Neural progenitor cell (in vitro differentiated cells): ENCODE measurements at regions not wholly inside any gene's neighbourhood (a gene's known extent, or its start where the extent isn't known, plus 50 kb on each side); places are given as distances from the start of the nearest gene placed in this dataset.
A peak's percentile ranks its signal among the peaks of the same experiment; 100 is the strongest.

ENCODE experiments used
- DNase-seq: peaks from one replicate; pipeline ENCODE4 v3.0.0-alpha.2; 2016; ENCODE audit warnings: low spot score
- H2AFZ ChIP-seq: fragments of 200-600 bp; sonication (generic); replicated peaks from 2 replicates; pipeline ENCODE4 v1.6.1; 2016; ENCODE audit warnings: antibody characterized with exemption
- H3F3A ChIP-seq: fragments of 200-600 bp; sonication (generic); 2 replicates; pipeline ENCODE4 v1.6.1; 2016; ENCODE audit warnings: antibody characterized with exemption, low read depth
- H3K27ac ChIP-seq: fragments of 200-600 bp; sonication (generic); 2 replicates; pipeline ENCODE4 v1.5.1; 2016; ENCODE audit warnings: mild to moderate bottlenecking
- H3K27me3 ChIP-seq: fragments of 200-600 bp; sonication (generic); 2 replicates; pipeline ENCODE4 v1.6.1; 2016; ENCODE audit warnings: mild to moderate bottlenecking, moderate library complexity
- H3K36me3 ChIP-seq: fragments of 200-600 bp; sonication (generic); 2 replicates; pipeline ENCODE4 v1.5.1; 2016
- H3K4me1 ChIP-seq: fragments of 200-600 bp; sonication (generic); 2 replicates; pipeline ENCODE4 v1.6.1; 2016; ENCODE audit warnings: mixed run types
- H3K4me2 ChIP-seq: fragments of 200-600 bp; sonication (generic); 2 replicates; pipeline ENCODE4 v1.6.1; 2016
- H3K4me3 ChIP-seq: fragments of 200-600 bp; sonication (generic); 2 replicates; pipeline ENCODE4 v1.5.1; 2016
- H3K79me2 ChIP-seq: fragments of 200-600 bp; sonication (generic); 2 replicates; pipeline ENCODE4 v1.6.1; 2016; ENCODE audit warnings: low read depth
- H3K9ac ChIP-seq: fragments of 200-600 bp; sonication (generic); 2 replicates; pipeline ENCODE4 v1.6.1; 2016
- H3K9me3 ChIP-seq: fragments of 200-600 bp; sonication (generic); 2 replicates; pipeline ENCODE4 v1.5.1; 2016; ENCODE audit warnings: low read depth
- H4K20me1 ChIP-seq: fragments of 200-600 bp; sonication (generic); 2 replicates; pipeline ENCODE4 v1.6.1; 2016; ENCODE audit warnings: low read depth
- H3K27ac Mint-ChIP-seq: 3 replicates; pipeline ENCODE4 v1.8.0; 2021; ENCODE audit warnings: mixed read lengths
- H3K27me3 Mint-ChIP-seq: 2 replicates; pipeline ENCODE4 v1.8.0; 2022; ENCODE audit warnings: low read depth, mild to moderate bottlenecking, inconsistent platforms, moderate library complexity, mixed read lengths; ENCODE audit not compliant: insufficient read depth
- H3K36me3 Mint-ChIP-seq: 3 replicates; pipeline ENCODE4 v1.8.0; 2021; ENCODE audit warnings: mixed read lengths
- H3K4me1 Mint-ChIP-seq: 3 replicates; pipeline ENCODE4 v1.8.0; 2021; ENCODE audit warnings: mixed read lengths
- H3K4me3 Mint-ChIP-seq: 3 replicates; pipeline ENCODE4 v1.8.0; 2021; ENCODE audit warnings: mild to moderate bottlenecking, moderate library complexity, mixed read lengths
- H3K9me3 Mint-ChIP-seq: 3 replicates; pipeline ENCODE4 v1.8.0; 2020; ENCODE audit warnings: mixed read lengths
- EZH2 ChIP-seq: fragments of 200-600 bp; sonication (generic); IDR thresholded peaks from 2 replicates; pipeline ENCODE4 v1.6.1; 2017; ENCODE audit warnings: antibody characterized with exemption, mild to moderate bottlenecking, moderate library complexity
- EZH2phosphoT487 ChIP-seq: fragments of 200-600 bp; sonication (generic); IDR thresholded peaks from 2 replicates; pipeline ENCODE4 v1.6.1; 2017; ENCODE audit warnings: antibody characterized with exemption
- TF ChIP-seq, protein P1 (sequence below): fragments of 200-600 bp; sonication (generic); IDR thresholded peaks from 2 replicates; pipeline ENCODE4 v1.5.1; 2017; ENCODE audit warnings: antibody characterized with exemption, mild to moderate bottlenecking

DNA sequence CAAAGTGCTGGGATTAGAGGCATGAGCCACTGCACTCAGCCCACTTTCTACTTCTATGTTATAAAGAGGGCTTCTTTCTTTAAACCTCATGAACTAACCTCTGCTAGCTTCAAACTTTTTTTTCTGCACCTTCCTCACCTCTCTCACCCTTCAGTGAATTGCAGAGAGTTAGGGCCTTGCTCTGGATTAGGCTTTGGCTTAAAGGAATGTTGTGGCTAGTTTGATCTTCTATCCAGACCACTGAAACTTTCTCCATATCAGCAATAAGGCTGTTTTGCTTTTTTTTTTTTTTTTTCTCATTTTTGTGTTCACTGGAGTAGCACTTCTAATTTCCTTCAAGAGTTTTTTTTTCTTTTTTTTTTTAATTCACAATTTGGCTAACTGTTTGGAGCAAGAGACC, 216.4 kb upstream of the MAP3K1 start:
- no peaks in the 10 kb centered on the region for H3K36me3 Mint-ChIP-seq
- TF ChIP-seq, protein P1, sequence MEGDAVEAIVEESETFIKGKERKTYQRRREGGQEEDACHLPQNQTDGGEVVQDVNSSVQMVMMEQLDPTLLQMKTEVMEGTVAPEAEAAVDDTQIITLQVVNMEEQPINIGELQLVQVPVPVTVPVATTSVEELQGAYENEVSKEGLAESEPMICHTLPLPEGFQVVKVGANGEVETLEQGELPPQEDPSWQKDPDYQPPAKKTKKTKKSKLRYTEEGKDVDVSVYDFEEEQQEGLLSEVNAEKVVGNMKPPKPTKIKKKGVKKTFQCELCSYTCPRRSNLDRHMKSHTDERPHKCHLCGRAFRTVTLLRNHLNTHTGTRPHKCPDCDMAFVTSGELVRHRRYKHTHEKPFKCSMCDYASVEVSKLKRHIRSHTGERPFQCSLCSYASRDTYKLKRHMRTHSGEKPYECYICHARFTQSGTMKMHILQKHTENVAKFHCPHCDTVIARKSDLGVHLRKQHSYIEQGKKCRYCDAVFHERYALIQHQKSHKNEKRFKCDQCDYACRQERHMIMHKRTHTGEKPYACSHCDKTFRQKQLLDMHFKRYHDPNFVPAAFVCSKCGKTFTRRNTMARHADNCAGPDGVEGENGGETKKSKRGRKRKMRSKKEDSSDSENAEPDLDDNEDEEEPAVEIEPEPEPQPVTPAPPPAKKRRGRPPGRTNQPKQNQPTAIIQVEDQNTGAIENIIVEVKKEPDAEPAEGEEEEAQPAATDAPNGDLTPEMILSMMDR = no peak
- TF ChIP-seq EZH2phosphoT487 (no peak), EZH2 (no peak)

DNA sequence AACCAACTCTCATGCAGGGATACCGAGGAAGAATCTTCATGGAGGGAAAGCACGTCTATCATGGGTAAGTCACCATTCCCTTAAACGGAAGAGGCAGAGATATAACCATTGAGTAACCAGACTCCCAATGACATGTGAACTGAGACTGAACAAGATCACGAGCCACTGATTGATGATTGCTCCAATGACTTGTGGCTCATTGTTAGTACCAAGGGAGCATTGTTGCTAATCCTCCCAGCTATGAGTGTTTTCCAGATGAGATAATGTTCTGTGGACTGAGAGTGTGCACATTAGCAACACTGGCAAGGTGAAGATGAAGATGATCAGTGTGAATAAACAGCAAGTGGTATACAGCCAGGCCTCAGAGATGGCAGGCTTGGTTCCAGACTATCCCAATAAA, 219.2 kb upstream of the MAP3K1 start:
- Histone ChIP-seq H3K36me3 (no peaks in the 10 kb centered on the region), H3K27ac (no peak overlapping the region), H3K9ac (no peak overlapping the region), H3F3A (peaks cover 15% of the 10 kb centered on the region), H3K4me1 (peaks cover 27% of the 10 kb centered on the region), H3K27me3 (no peaks in the 10 kb centered on the region), H3K4me3 (no peak overlapping the region), H2AFZ (no peak overlapping the region), H3K4me2 (no peak overlapping the region), H3K79me2 (no peaks in the 10 kb centered on the region), H3K9me3 (no peaks in the 10 kb centered on the region), H4K20me1 (no peaks in the 10 kb centered on the region)
- peaks cover 5% of the 10 kb centered on the region for H3K27me3 Mint-ChIP-seq
- H3K36me3 Mint-ChIP-seq = no peaks in the 10 kb centered on the region
- H3K4me3 Mint-ChIP-seq = no peak overlapping the region
- TF ChIP-seq, protein P1 = no peak
- TF ChIP-seq EZH2phosphoT487 (no peak), EZH2 (no peak)
- no peak overlapping the region for H3K27ac Mint-ChIP-seq
- H3K9me3 Mint-ChIP-seq = no peaks in the 10 kb centered on the region
- DNase-seq = no peak
- H3K4me1 Mint-ChIP-seq = peaks cover 15% of the 10 kb centered on the region

More for the DNA sequence above, 216.4 kb upstream of the MAP3K1 start:
- H3K27ac Mint-ChIP-seq = peak overlapping the region; percentile 27
- peaks cover 25% of the 10 kb centered on the region for H3F3A ChIP-seq
- no peak overlapping the region for H3K9ac ChIP-seq
- H3K9me3 ChIP-seq = no peaks in the 10 kb centered on the region
- peaks cover 43% of the 10 kb centered on the region for H3K4me1 ChIP-seq
- H4K20me1 ChIP-seq = no peaks in the 10 kb centered on the region
- H3K79me2 ChIP-seq = no peaks in the 10 kb centered on the region
- H3K4me3 Mint-ChIP-seq = no peak overlapping the region
- no peaks in the 10 kb centered on the region for H3K27me3 ChIP-seq
- no peak for DNase-seq
- H3K4me1 Mint-ChIP-seq = peaks cover 28% of the 10 kb centered on the region
- peak overlapping the region; percentile 38 for H3K4me2 ChIP-seq
- peak overlapping the region; percentile 55 for H3K27ac ChIP-seq
- H3K4me3 ChIP-seq = no peak overlapping the region
- no peaks in the 10 kb centered on the region for H3K36me3 ChIP-seq
- no peak overlapping the region for H2AFZ ChIP-seq
- peaks cover 5% of the 10 kb centered on the region for H3K27me3 Mint-ChIP-seq
- H3K9me3 Mint-ChIP-seq = no peaks in the 10 kb centered on the region

DNA sequence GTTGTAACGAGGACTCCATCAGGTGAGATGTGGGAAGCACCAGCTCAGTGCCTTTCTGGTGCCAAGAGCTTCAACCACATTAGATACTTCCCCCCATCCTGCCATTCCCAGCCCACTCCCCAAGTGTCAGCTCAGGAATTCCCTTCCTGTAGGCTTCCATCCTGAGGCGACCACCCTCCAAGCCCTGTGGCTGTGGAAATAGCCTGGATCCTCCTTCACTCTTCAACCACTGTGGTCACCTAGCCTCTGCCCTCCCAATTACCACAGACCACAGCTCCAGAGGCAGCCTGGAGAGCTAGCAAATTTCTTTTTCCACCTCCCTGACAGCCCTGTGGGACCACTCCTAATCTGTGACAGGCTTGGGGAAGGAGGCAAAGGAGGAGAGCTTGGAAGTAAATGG, 219.8 kb upstream of the MAP3K1 start:
- Histone ChIP-seq H3K27ac (no peak overlapping the region), H3K4me1 (peaks cover 21% of the 10 kb centered on the region), H3K9ac (no peak overlapping the region), H3K9me3 (no peaks in the 10 kb centered on the region), H4K20me1 (no peaks in the 10 kb centered on the region), H3K4me3 (no peak overlapping the region), H3F3A (peaks cover 9% of the 10 kb centered on the region), H3K36me3 (no peaks in the 10 kb centered on the region), H3K27me3 (no peaks in the 10 kb centered on the region), H2AFZ (no peak overlapping the region), H3K79me2 (no peaks in the 10 kb centered on the region), H3K4me2 (no peak overlapping the region)
- TF ChIP-seq EZH2 (no peak), EZH2phosphoT487 (no peak)
- TF ChIP-seq, protein P1 = no peak
- Mint-ChIP-seq H3K4me1 (peaks cover 10% of the 10 kb centered on the region), H3K9me3 (no peaks in the 10 kb centered on the region), H3K27ac (no peak overlapping the region), H3K36me3 (no peaks in the 10 kb centered on the region), H3K4me3 (no peak overlapping the region), H3K27me3 (peaks cover 5% of the 10 kb centered on the region)
- DNase-seq = no peak
